Astrocyte (in vitro differentiated cells and primary cell): ENCODE measurements at regions not wholly inside any gene's neighbourhood (a gene's known extent, or its start where the extent isn't known, plus 50 kb on each side); places are given as distances from the start of the nearest gene placed in this dataset.
"Not testable (repeated sequence)": the region's sequence is repeated elsewhere in the genome, so short reads cannot be mapped to it uniquely, and the experiment has no call there.

Experiments used
- CTCF ChIP-seq: IDR thresholded peaks from 2 replicates; pipeline ENCODE4 v1.5.1; 2011; ENCODE audit warnings: low read depth, mild to moderate bottlenecking, inconsistent platforms, low read length, moderate library complexity; ENCODE audit not compliant: insufficient read depth
- EZH2 ChIP-seq: IDR thresholded peaks from 2 replicates; pipeline ENCODE4 v1.6.1; 2012; ENCODE audit warnings: mild to moderate bottlenecking, low read length, inconsistent platforms; ENCODE audit not compliant: insufficient read depth

- TF ChIP-seq CTCF, EZH2: not testable (repeated sequence)
Measured at GRCh38 chr3:90207353-90208097, 1100.1 kb downstream of the EPHA3 start.
